ENCODE measurements at regions not wholly inside any gene's neighbourhood (a gene's known extent, or its start where the extent isn't known, plus 50 kb on each side); places are given as distances from the start of the nearest gene placed in this dataset.
"Not testable (repeated sequence)": the region's sequence is repeated elsewhere in the genome, so short reads cannot be mapped to it uniquely, and the experiment has no call there.

- DNase-seq, result no peak
Observed at GRCh38 chr1:81738875-81739274, 61.9 kb upstream of the ADGRL2 start.

GRCh38 chr1:81733480-81733879, 67.3 kb upstream of the ADGRL2 start:
- no peak for DNase-seq

- no peak for DNase-seq
Observed at GRCh38 chr1:81731989-81732388, 68.7 kb upstream of the ADGRL2 start.

GRCh38 chr1:81730881-81731280, 69.9 kb upstream of the ADGRL2 start:
- DNase-seq, result no peak

- DNase-seq, result not testable (repeated sequence)
Observed at GRCh38 chr1:81730299-81730698, 70.4 kb upstream of the ADGRL2 start.

- no peak for DNase-seq
Observed at GRCh38 chr1:81729818-81730217, 70.9 kb upstream of the ADGRL2 start.

- DNase-seq, result no peak
Observed at GRCh38 chr1:81729239-81729638, 71.5 kb upstream of the ADGRL2 start.

- DNase-seq, result no peak
Observed at GRCh38 chr1:81725823-81726222, 74.9 kb upstream of the ADGRL2 start.

- not testable (repeated sequence) for DNase-seq
Observed at GRCh38 chr1:81722631-81723328, 78.0 kb upstream of the ADGRL2 start.

- DNase-seq, result not testable (repeated sequence)
Observed at GRCh38 chr1:81720256-81720655, 80.5 kb upstream of the ADGRL2 start.

GRCh38 chr1:81717230-81717629, 83.5 kb upstream of the ADGRL2 start:
- no peak for DNase-seq

- DNase-seq, result no peak
Observed at GRCh38 chr1:81715391-81715790, 85.3 kb upstream of the ADGRL2 start.

- no peak for DNase-seq
Observed at GRCh38 chr1:81714636-81715035, 86.1 kb upstream of the ADGRL2 start.

- DNase-seq, result no peak
Observed at GRCh38 chr1:81712425-81712824, 88.3 kb upstream of the ADGRL2 start.

GRCh38 chr1:81710857-81711256, 89.9 kb upstream of the ADGRL2 start:
- DNase-seq, result no peak

GRCh38 chr1:81708250-81708649, 92.5 kb upstream of the ADGRL2 start:
- DNase-seq, result no peak

GRCh38 chr1:81706650-81707435, 93.9 kb upstream of the ADGRL2 start:
- no peak for DNase-seq

GRCh38 chr1:81703756-81704463, 96.8 kb upstream of the ADGRL2 start:
- DNase-seq, result no peak

GRCh38 chr1:81703391-81703755, 97.4 kb upstream of the ADGRL2 start:
- DNase-seq, result no peak

GRCh38 chr1:81702903-81703302, 97.8 kb upstream of the ADGRL2 start:
- DNase-seq, result no peak

- DNase-seq, result no peak
Observed at GRCh38 chr1:81702079-81702715, 98.5 kb upstream of the ADGRL2 start.

- peak; percentile 5 for DNase-seq
Observed at GRCh38 chr1:81700728-81701470, 99.8 kb upstream of the ADGRL2 start.

- no peak for DNase-seq
Observed at GRCh38 chr1:81699234-81699633, 101.5 kb upstream of the ADGRL2 start.

Measured in NCI-H1436 (cell line).